ENCODE measurements at regions not wholly inside any gene's neighbourhood (a gene's known extent, or its start where the extent isn't known, plus 50 kb on each side); places are given as distances from the start of the nearest gene placed in this dataset.

DNA sequence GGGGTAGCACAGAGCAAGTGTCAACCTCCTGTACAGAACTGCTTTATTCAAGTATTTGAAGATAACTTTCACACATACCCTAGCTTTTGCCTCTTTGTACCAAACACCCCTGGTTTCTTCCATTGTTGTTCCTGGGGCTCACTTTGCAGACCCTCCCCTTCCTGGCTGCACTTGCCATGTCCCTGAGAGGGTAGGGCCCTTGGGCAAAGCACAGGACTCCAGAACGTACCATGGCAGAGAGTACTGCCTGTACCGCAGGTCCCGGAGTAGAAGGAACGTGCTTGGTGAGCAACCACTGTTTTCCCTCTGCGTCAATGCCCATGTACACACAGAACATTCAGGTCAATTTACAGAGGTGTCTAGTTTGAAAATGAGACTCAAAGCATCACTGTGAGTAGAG is 290.4 kb downstream of the EN1 start:
- TF ChIP-seq, protein P1, sequence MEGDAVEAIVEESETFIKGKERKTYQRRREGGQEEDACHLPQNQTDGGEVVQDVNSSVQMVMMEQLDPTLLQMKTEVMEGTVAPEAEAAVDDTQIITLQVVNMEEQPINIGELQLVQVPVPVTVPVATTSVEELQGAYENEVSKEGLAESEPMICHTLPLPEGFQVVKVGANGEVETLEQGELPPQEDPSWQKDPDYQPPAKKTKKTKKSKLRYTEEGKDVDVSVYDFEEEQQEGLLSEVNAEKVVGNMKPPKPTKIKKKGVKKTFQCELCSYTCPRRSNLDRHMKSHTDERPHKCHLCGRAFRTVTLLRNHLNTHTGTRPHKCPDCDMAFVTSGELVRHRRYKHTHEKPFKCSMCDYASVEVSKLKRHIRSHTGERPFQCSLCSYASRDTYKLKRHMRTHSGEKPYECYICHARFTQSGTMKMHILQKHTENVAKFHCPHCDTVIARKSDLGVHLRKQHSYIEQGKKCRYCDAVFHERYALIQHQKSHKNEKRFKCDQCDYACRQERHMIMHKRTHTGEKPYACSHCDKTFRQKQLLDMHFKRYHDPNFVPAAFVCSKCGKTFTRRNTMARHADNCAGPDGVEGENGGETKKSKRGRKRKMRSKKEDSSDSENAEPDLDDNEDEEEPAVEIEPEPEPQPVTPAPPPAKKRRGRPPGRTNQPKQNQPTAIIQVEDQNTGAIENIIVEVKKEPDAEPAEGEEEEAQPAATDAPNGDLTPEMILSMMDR (IDR thresholded peaks at IDR 0.05; ENCODE audit: insufficient read depth, low read depth, low read length), result no peak
- no peak for TF ChIP-seq EZH2 (IDR thresholded peaks at IDR 0.05; ENCODE audit: insufficient read depth, low read length)
